Left lung (tissue), 4 donors: ENCODE measurements at regions not wholly inside any gene's neighbourhood (a gene's known extent, or its start where the extent isn't known, plus 50 kb on each side); places are given as distances from the start of the nearest gene placed in this dataset.

Experiments
- ATAC-seq: fragments of 200-7000 bp; cut with Tn5 transposase; one replicate; pipeline ENCODE4 v1.9.1; 2020; ENCODE audit warnings: moderate library complexity
- DNase-seq, 4 donors: peaks; one replicate each; pipeline ENCODE4 v3.0.0-alpha.2; 2013 to 2020
- H3K27ac ChIP-seq, 2 donors: fragments of 200-600 bp; sonication (generic) in 1 of 2; one replicate each; pipeline versions ENCODE4 v1.5.0 to v1.8.0; 2020 to 2021
- H3K27me3 ChIP-seq, 2 donors: fragments of 200-600 bp; sonication (generic) in 1 of 2; one replicate each; pipeline versions ENCODE4 v1.5.0 to v1.8.0; 2020 to 2021
- H3K36me3 ChIP-seq, 2 donors: fragments of 200-600 bp; sonication (generic) in 1 of 2; one replicate each; pipeline versions ENCODE4 v1.5.0 to v1.8.0; 2020 to 2021
- H3K4me1 ChIP-seq, 2 donors: fragments of 200-600 bp; one replicate each; pipeline ENCODE4 v1.8.0; 2021
- H3K4me3 ChIP-seq, 2 donors: fragments of 200-600 bp; sonication (generic) in 1 of 2; one replicate each; pipeline versions ENCODE4 v1.5.0 to v1.8.0; 2020 to 2021; ENCODE audit warnings: mild to moderate bottlenecking in 1 of 2
- H3K9me3 ChIP-seq, 2 donors: fragments of 200-600 bp; sonication (generic) in 1 of 2; one replicate each; pipeline versions ENCODE4 v1.5.0 to v1.8.0; 2020 to 2021
- CTCF ChIP-seq, 2 donors: fragments of 200-600 bp; sonication (generic) in 1 of 2; IDR thresholded peaks; one replicate each; pipeline versions ENCODE4 v1.5.0 to v1.8.0; 2021; ENCODE audit warnings: antibody characterized with exemption in 2 of 2
- intact Hi-C, 2 donors: fragments of 100-400 bp; cut with DNase I; formaldehyde crosslinking; loops; one replicate each; pipeline versions ENCODE4 v1.11.2 to v1.14.2; 2022
- donor health status: DM: no; HTN: yes; CAD: no.
- donor health status: DM: no; HTN: no; CAD: no.

- no peak for TF ChIP-seq CTCF (IDR thresholded peaks at IDR 0.05)
- Histone ChIP-seq H3K4me1 (no peaks in the 10 kb centered on the region), H3K4me3 (no peak overlapping the region), H3K36me3 (no peaks in the 10 kb centered on the region), H3K27me3 (no peaks in the 10 kb centered on the region), H3K9me3 (peaks cover 0 to 7% of the 10 kb centered on the region in 2 donors), H3K27ac (no peak overlapping the region)
- ATAC-seq (no peak), DNase-seq (peak in 2 of 4 donors; percentile 22)
- intact Hi-C loops = no loop called here
Measured at GRCh38 chr5:167140548-167141291, 1150.7 kb upstream of the WWC1 start.

- TF ChIP-seq CTCF (IDR thresholded peaks at IDR 0.05) = no peak
- ATAC-seq (no peak), DNase-seq (no peak)
- H3K36me3 ChIP-seq = no peaks in the 10 kb centered on the region
- intact Hi-C loops = no loop called here
- no peak overlapping the region for H3K27ac ChIP-seq
- H3K27me3 ChIP-seq = no peaks in the 10 kb centered on the region
- peaks cover 0 to 4% of the 10 kb centered on the region in 2 donors for H3K9me3 ChIP-seq
- no peaks in the 10 kb centered on the region for H3K4me1 ChIP-seq
- H3K4me3 ChIP-seq = no peak overlapping the region
Measured at GRCh38 chr5:167143716-167144115, 1147.7 kb upstream of the WWC1 start.

DNA sequence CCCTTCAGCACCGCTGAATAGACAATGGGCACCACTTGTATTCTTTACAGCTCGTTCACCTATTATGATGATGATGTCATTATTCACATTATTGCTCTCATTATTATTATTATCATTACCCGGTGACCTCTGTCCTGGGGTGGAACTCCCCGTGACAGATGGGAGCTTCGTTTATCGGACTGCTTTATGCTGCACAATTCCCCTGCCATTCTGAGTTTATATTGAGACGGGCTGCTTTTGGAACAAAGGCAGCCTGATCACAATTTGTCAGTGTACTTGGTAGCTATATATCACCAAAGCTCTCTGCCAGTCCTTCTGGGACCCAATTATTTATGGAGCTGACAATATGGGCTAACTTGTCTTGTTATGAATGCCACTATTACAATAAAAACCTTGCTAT, 1145.6 kb upstream of the WWC1 start:
- TF ChIP-seq CTCF (IDR thresholded peaks at IDR 0.05) = no peak
- Histone ChIP-seq H3K4me3 (no peak overlapping the region), H3K9me3 (peaks cover 0 to 4% of the 10 kb centered on the region in 2 donors), H3K27me3 (no peaks in the 10 kb centered on the region), H3K36me3 (no peaks in the 10 kb centered on the region), H3K4me1 (no peaks in the 10 kb centered on the region), H3K27ac (no peak overlapping the region)
- intact Hi-C loops = no loop called here
- DNase-seq (no peak), ATAC-seq (no peak)

GRCh38 chr5:167147879-167148278, 1143.6 kb upstream of the WWC1 start:
- H3K9me3 ChIP-seq = peaks cover 0 to 4% of the 10 kb centered on the region in 2 donors
- intact Hi-C loops = no loop called here
- H3K27me3 ChIP-seq = no peaks in the 10 kb centered on the region
- H3K4me3 ChIP-seq = no peak overlapping the region
- no peaks in the 10 kb centered on the region for H3K36me3 ChIP-seq
- H3K4me1 ChIP-seq = no peaks in the 10 kb centered on the region
- DNase-seq (no peak), ATAC-seq (no peak)
- no peak overlapping the region for H3K27ac ChIP-seq
- TF ChIP-seq CTCF (IDR thresholded peaks at IDR 0.05) = no peak

GRCh38 chr5:167150661-167151060, 1140.8 kb upstream of the WWC1 start:
- no peak for DNase-seq
- intact Hi-C loops = no loop called here
- Histone ChIP-seq H3K27me3 (no peaks in the 10 kb centered on the region), H3K27ac (no peak overlapping the region), H3K4me1 (no peaks in the 10 kb centered on the region), H3K4me3 (no peak overlapping the region), H3K36me3 (no peaks in the 10 kb centered on the region), H3K9me3 (peaks cover 0 to 2% of the 10 kb centered on the region in 2 donors)
- TF ChIP-seq CTCF (IDR thresholded peaks at IDR 0.05) = no peak
- no peak for ATAC-seq
